ENCODE measurements at regions not wholly inside any gene's neighbourhood (a gene's known extent, or its start where the extent isn't known, plus 50 kb on each side); places are given as distances from the start of the nearest gene placed in this dataset.

GRCh38 chr1:239436286-239436685 lies 49.9 kb downstream of the CHRM3 start:
- no peak for DNase-seq (ENCODE audit: low read depth in 2 of 2)

- DNase-seq (ENCODE audit: low read depth in 2 of 2): no peak
Measured at GRCh38 chr1:239437822-239438221, 51.5 kb downstream of the CHRM3 start.

GRCh38 chr1:239438891-239439290 lies 52.5 kb downstream of the CHRM3 start:
- DNase-seq (ENCODE audit: low read depth in 2 of 2): no peak

GRCh38 chr1:239443361-239443760 lies 57.0 kb downstream of the CHRM3 start:
- DNase-seq (ENCODE audit: low read depth in 2 of 2): no peak

- DNase-seq (ENCODE audit: low read depth in 2 of 2): no peak
Measured at GRCh38 chr1:239446611-239447010, 60.2 kb downstream of the CHRM3 start.

GRCh38 chr1:239448911-239449310 lies 62.5 kb downstream of the CHRM3 start:
- no peak for DNase-seq (ENCODE audit: low read depth in 2 of 2)

- no peak for DNase-seq (ENCODE audit: low read depth in 2 of 2)
Measured at GRCh38 chr1:239455743-239456142, 69.4 kb downstream of the CHRM3 start.

GRCh38 chr1:239456788-239457187 lies 70.4 kb downstream of the CHRM3 start:
- no peak for DNase-seq (ENCODE audit: low read depth in 2 of 2)

- no peak for DNase-seq (ENCODE audit: low read depth in 2 of 2)
Measured at GRCh38 chr1:239457491-239458143, 71.2 kb downstream of the CHRM3 start.

- DNase-seq (ENCODE audit: low read depth in 2 of 2): no peak
Measured at GRCh38 chr1:239458144-239458500, 71.8 kb downstream of the CHRM3 start.

- no peak for DNase-seq (ENCODE audit: low read depth in 2 of 2)
Measured at GRCh38 chr1:239467730-239468129, 81.4 kb downstream of the CHRM3 start.

GRCh38 chr1:239478069-239478468 lies 91.7 kb downstream of the CHRM3 start:
- DNase-seq (ENCODE audit: low read depth in 2 of 2): no peak

- no peak for DNase-seq (ENCODE audit: low read depth in 2 of 2)
Measured at GRCh38 chr1:239483391-239483790, 97.0 kb downstream of the CHRM3 start.

GRCh38 chr1:239493811-239494414 lies 107.5 kb downstream of the CHRM3 start:
- no peak for DNase-seq (ENCODE audit: low read depth in 2 of 2)

GRCh38 chr1:239505094-239505493 lies 118.7 kb downstream of the CHRM3 start:
- no peak for DNase-seq (ENCODE audit: low read depth in 2 of 2)

- DNase-seq (ENCODE audit: low read depth in 2 of 2): no peak
Measured at GRCh38 chr1:239507826-239508225, 121.5 kb downstream of the CHRM3 start.

- DNase-seq (ENCODE audit: low read depth in 2 of 2): no peak
Measured at GRCh38 chr1:239511875-239512274, 125.5 kb downstream of the CHRM3 start.

GRCh38 chr1:239516579-239516978 lies 130.2 kb downstream of the CHRM3 start:
- DNase-seq (ENCODE audit: low read depth in 2 of 2): no peak

- DNase-seq (ENCODE audit: low read depth in 2 of 2): no peak
Measured at GRCh38 chr1:239526391-239526790, 140.0 kb downstream of the CHRM3 start.

GRCh38 chr1:239527051-239527693 lies 140.8 kb downstream of the CHRM3 start:
- no peak for DNase-seq (ENCODE audit: low read depth in 2 of 2)

- no peak for DNase-seq (ENCODE audit: low read depth in 2 of 2)
Measured at GRCh38 chr1:239536165-239536849, 149.9 kb downstream of the CHRM3 start.

GRCh38 chr1:239537795-239538194 lies 151.4 kb downstream of the CHRM3 start:
- DNase-seq (ENCODE audit: low read depth in 2 of 2): no peak
